LNCAP (cell line): ENCODE measurements at regions not wholly inside any gene's neighbourhood (a gene's known extent, or its start where the extent isn't known, plus 50 kb on each side); places are given as distances from the start of the nearest gene placed in this dataset.

ENCODE experiments used
- TF ChIP-seq, protein P1 (sequence below): fragments of 450-650 bp; IDR thresholded peaks from 2 replicates; pipeline ENCODE4 v1.5.1; 2017; ENCODE audit warnings: mild to moderate bottlenecking

- TF ChIP-seq, protein P1, sequence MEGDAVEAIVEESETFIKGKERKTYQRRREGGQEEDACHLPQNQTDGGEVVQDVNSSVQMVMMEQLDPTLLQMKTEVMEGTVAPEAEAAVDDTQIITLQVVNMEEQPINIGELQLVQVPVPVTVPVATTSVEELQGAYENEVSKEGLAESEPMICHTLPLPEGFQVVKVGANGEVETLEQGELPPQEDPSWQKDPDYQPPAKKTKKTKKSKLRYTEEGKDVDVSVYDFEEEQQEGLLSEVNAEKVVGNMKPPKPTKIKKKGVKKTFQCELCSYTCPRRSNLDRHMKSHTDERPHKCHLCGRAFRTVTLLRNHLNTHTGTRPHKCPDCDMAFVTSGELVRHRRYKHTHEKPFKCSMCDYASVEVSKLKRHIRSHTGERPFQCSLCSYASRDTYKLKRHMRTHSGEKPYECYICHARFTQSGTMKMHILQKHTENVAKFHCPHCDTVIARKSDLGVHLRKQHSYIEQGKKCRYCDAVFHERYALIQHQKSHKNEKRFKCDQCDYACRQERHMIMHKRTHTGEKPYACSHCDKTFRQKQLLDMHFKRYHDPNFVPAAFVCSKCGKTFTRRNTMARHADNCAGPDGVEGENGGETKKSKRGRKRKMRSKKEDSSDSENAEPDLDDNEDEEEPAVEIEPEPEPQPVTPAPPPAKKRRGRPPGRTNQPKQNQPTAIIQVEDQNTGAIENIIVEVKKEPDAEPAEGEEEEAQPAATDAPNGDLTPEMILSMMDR: no peak
Observed at GRCh38 chr14:35205737-35206136, 83.4 kb downstream of the PRORP start.

DNA sequence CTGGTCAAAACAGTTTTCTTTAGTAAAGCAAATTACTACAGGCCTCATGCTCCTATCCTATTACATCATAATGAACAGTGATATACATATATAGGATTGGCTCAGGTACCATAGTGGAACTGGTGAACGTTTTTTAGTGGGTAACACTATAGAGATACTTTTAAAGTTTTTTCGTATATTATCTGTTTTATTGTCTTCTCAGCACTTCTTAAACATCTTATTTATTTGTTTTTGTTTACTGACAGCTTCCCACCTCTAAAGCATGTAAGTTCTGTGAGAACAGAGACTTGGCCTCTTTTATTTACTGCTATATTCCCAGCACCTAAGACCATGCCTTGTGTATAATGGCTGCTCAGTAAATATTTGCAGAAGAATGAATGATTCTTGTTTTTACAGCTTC is 81.1 kb upstream of the PSMA6 start:
- TF ChIP-seq, protein P1: no peak

- TF ChIP-seq, protein P1: no peak
Observed at GRCh38 chr14:35212471-35213142, 79.6 kb upstream of the PSMA6 start.

GRCh38 chr14:35213143-35213788 is 78.9 kb upstream of the PSMA6 start:
- TF ChIP-seq, protein P1: no peak

DNA sequence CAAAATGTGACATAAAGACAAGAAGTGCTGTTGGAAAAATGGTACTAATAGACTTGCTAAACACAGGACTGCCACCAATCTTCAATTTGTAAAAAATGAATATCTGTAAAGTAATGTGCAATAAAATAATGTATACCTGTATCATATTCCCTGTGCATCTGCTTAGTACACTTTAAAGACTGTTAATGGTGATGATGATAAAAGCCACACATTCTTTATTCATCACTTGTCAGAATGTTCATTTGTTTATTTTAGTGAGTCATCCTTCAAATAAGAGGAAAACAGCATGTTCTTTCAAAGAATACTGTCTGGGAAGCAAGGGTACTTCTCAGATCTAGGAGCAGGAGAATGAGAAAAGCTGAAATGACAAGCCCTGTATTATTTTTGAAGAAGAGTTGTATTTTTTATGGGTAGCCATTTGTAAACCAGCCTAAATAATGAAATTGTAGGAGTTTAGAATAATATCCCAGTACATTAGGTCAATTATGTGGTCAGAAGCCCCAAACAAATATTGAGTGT is 78.3 kb upstream of the PSMA6 start:
- TF ChIP-seq, protein P1: no peak

- TF ChIP-seq, protein P1: peak; percentile 44; the same call in 1 of the 2 replicates
Observed at GRCh38 chr14:35215110-35215813, 76.9 kb upstream of the PSMA6 start.

- TF ChIP-seq, protein P1: no peak
Observed at GRCh38 chr14:35218963-35219362, 73.2 kb upstream of the PSMA6 start.
